ENCODE measurements at regions not wholly inside any gene's neighbourhood (a gene's known extent, or its start where the extent isn't known, plus 50 kb on each side); places are given as distances from the start of the nearest gene placed in this dataset.

DNA sequence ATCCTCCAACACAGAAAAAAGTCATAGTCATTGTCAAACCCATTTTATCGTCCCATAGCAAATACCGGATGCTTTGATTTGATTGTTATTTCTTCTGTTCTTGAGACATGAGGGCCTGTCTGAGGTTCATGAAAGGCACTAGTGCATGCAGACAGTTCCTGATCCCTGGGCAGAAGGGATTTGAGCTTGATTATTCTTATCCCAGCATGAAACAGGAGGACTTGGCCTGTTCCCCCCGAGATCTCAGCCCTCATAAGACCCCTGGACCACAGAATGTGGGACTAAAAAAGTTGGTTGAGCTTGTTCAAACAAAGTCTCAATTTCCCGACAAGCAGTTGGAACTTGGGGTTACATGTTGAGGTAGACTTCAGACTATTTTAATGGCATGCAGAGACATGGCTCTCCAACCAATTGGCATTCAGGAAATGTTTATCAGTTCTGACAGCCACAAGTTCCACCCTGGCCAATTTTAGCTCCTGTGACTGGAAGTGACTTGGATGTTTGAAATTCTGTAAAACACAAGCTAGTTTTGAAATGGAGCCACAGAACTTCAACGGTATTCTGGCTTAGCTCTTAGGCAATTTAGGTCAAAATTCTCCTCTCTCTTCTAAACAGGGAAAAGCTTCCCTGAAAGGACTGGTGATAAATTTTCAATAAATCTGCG lies 366.9 kb upstream of the SLC14A2 start:
- no peaks in the 10 kb centered on the region for H3K36me3 Mint-ChIP-seq (ENCODE audit: low read depth)

GRCh38 chr18:45249246-45249661 lies 366.0 kb upstream of the SLC14A2 start:
- Mint-ChIP-seq H3K4me1 (no peaks in the 10 kb centered on the region), H3K4me3 (no peak overlapping the region), H3K9me3 (no peaks in the 10 kb centered on the region), H3K36me3 (ENCODE audit: low read depth) (no peaks in the 10 kb centered on the region), H3K27ac (no peak overlapping the region), H3K27me3 (peaks cover 9% of the 10 kb centered on the region)
- no peak for DNase-seq
- POLR2A ChIA-PET, result no interaction called here
- CTCF ChIA-PET, result no interaction called here

More for the DNA sequence above, 366.9 kb upstream of the SLC14A2 start:
- Mint-ChIP-seq H3K27me3 (peaks cover 9% of the 10 kb centered on the region), H3K4me3 (no peak overlapping the region), H3K9me3 (no peaks in the 10 kb centered on the region), H3K27ac (no peak overlapping the region), H3K4me1 (no peaks in the 10 kb centered on the region)
- DNase-seq, result no peak
- CTCF ChIA-PET, result interaction anchor here (0.5 kb wide), 1 partner anchor 43 kb away, joined by 5 read pairs; no protein-coding TSS in a partner anchor
- POLR2A ChIA-PET, result no interaction called here

DNA sequence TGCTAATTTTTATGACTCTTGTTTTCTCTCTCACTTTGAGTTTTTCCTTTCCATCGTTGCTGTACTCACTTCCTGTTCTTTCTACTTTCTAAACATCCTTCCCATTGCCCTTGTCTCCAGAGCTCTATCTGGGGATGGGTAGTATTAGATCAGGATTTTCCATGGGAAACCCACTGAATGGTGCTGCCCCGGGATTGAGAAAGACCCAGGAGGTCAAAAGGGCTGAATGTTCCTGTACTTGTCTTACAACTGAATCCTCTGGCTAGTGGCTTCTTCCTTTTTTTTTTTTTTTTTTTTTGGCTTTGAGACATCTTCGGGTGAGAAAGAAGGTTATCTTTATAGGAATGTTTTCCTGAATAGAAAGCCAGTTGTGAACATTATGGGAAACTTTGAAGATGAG lies 364.8 kb upstream of the SLC14A2 start:
- H3K36me3 Mint-ChIP-seq (ENCODE audit: low read depth), result no peaks in the 10 kb centered on the region
- ChIA-PET CTCF (no interaction called here), POLR2A (no interaction called here)
- no peak overlapping the region for H3K4me3 Mint-ChIP-seq
- no peaks in the 10 kb centered on the region for H3K9me3 Mint-ChIP-seq
- no peak for DNase-seq
- H3K4me1 Mint-ChIP-seq, result no peaks in the 10 kb centered on the region
- no peak overlapping the region for H3K27ac Mint-ChIP-seq
- peaks cover 9% of the 10 kb centered on the region for H3K27me3 Mint-ChIP-seq

GRCh38 chr18:45251236-45251635 lies 364.0 kb upstream of the SLC14A2 start:
- ChIA-PET CTCF (no interaction called here), POLR2A (no interaction called here)
- no peak for DNase-seq
- Mint-ChIP-seq H3K4me3 (no peak overlapping the region), H3K4me1 (no peaks in the 10 kb centered on the region), H3K27me3 (peaks cover 9% of the 10 kb centered on the region), H3K9me3 (no peaks in the 10 kb centered on the region), H3K27ac (no peak overlapping the region), H3K36me3 (ENCODE audit: low read depth) (no peaks in the 10 kb centered on the region)

- no peak for DNase-seq
- CTCF ChIA-PET, result no interaction called here
- H3K4me1 Mint-ChIP-seq, result no peaks in the 10 kb centered on the region
- H3K27me3 Mint-ChIP-seq, result peaks cover 8% of the 10 kb centered on the region
- H3K9me3 Mint-ChIP-seq, result no peaks in the 10 kb centered on the region
- POLR2A ChIA-PET, result no interaction called here
- no peaks in the 10 kb centered on the region for H3K36me3 Mint-ChIP-seq (ENCODE audit: low read depth)
- H3K27ac Mint-ChIP-seq, result no peak overlapping the region
- H3K4me3 Mint-ChIP-seq, result no peak overlapping the region
Measured at GRCh38 chr18:45252474-45252873, 362.8 kb upstream of the SLC14A2 start.

GRCh38 chr18:45253056-45253565 lies 362.2 kb upstream of the SLC14A2 start:
- no peaks in the 10 kb centered on the region for H3K4me1 Mint-ChIP-seq
- H3K36me3 Mint-ChIP-seq (ENCODE audit: low read depth), result no peaks in the 10 kb centered on the region
- CTCF ChIA-PET, result no interaction called here
- POLR2A ChIA-PET, result no interaction called here
- no peak overlapping the region for H3K27ac Mint-ChIP-seq
- DNase-seq, result no peak
- H3K27me3 Mint-ChIP-seq, result peaks cover 8% of the 10 kb centered on the region
- no peak overlapping the region for H3K4me3 Mint-ChIP-seq
- no peaks in the 10 kb centered on the region for H3K9me3 Mint-ChIP-seq

DNA sequence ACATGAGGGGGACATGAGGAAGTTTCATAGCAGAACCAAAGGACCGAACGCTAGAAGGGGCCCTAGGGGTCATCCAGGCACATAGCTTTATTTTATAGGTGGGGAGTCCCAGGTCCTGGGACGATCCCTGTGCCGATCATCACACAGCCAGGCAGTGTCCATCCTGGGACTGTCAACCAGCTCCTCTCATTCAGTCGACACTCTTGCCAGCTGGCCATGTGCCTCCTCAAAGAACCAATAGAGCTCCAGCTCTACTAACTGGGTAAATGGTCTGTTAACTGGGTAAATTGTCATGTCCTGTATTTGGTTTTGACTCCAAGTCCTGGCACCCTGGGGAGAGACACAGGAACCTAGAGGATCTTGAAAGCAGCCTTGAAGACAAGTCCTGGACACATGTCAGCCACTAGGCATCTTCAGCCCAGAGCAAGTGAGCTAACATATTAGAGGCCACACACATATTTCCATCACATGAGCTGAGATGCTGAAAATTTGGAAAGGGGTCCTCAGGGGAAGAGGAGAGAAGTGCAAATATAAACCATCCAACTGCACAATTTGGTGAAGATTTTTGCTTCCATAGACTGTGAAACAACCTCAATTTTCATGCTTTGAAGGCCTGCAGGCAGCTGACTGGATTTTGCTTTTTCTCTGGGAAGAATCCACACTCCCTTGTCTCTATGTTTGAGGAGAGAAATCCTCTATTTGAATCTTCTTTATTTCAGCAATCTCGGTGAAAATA lies 361.1 kb upstream of the SLC14A2 start:
- ChIA-PET POLR2A (no interaction called here), CTCF (interaction anchor here (0.7 kb wide), 1 partner anchor 42 kb away, joined by 3 read pairs; no protein-coding TSS in a partner anchor)
- H3K4me3 Mint-ChIP-seq, result no peak overlapping the region

DNA sequence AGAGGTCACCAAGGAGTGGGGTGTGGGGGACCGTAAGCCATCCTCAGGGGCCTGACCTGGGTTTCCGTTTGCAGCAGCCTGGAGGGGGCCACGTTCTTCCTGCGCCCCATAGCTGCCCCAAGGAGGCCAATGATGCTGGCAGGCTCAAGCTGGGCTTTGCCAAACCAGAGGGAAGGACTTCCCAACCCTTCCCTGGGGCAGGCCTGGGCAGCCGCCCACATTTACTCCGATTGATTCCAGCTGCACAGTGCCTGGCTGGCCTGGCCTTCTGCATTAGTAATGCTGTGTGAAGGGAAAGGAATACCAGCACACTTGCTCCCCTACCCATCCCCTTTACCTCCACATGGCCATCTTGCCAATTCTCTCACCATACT lies 360.6 kb upstream of the SLC14A2 start:
- DNase-seq, result no peak
- Mint-ChIP-seq H3K9me3 (no peaks in the 10 kb centered on the region), H3K4me1 (no peaks in the 10 kb centered on the region), H3K27ac (no peak overlapping the region), H3K36me3 (ENCODE audit: low read depth) (no peaks in the 10 kb centered on the region), H3K27me3 (peaks cover 5% of the 10 kb centered on the region), H3K4me3 (no peak overlapping the region)
- POLR2A ChIA-PET, result no interaction called here
- CTCF ChIA-PET, result interaction anchor here (0.7 kb wide), 1 partner anchor 42 kb away, joined by 3 read pairs; no protein-coding TSS in a partner anchor

More for the DNA sequence above, 361.1 kb upstream of the SLC14A2 start:
- Mint-ChIP-seq H3K9me3 (no peaks in the 10 kb centered on the region), H3K27me3 (peaks cover 5% of the 10 kb centered on the region), H3K27ac (no peak overlapping the region), H3K4me1 (no peaks in the 10 kb centered on the region), H3K36me3 (ENCODE audit: low read depth) (no peaks in the 10 kb centered on the region)
- DNase-seq, result no peak

- Mint-ChIP-seq H3K4me3 (no peak overlapping the region), H3K27me3 (peaks cover 2% of the 10 kb centered on the region), H3K27ac (no peak overlapping the region), H3K36me3 (ENCODE audit: low read depth) (no peaks in the 10 kb centered on the region), H3K4me1 (no peaks in the 10 kb centered on the region), H3K9me3 (no peaks in the 10 kb centered on the region)
- ChIA-PET CTCF (no interaction called here), POLR2A (no interaction called here)
- no peak for DNase-seq
Measured at GRCh38 chr18:45255197-45255890, 359.9 kb upstream of the SLC14A2 start.

- no peaks in the 10 kb centered on the region for H3K9me3 Mint-ChIP-seq
- no peak for DNase-seq
- no peaks in the 10 kb centered on the region for H3K4me1 Mint-ChIP-seq
- CTCF ChIA-PET, result no interaction called here
- H3K4me3 Mint-ChIP-seq, result no peak overlapping the region
- H3K27me3 Mint-ChIP-seq, result no peaks in the 10 kb centered on the region
- no peaks in the 10 kb centered on the region for H3K36me3 Mint-ChIP-seq (ENCODE audit: low read depth)
- POLR2A ChIA-PET, result no interaction called here
- H3K27ac Mint-ChIP-seq, result no peak overlapping the region
Measured at GRCh38 chr18:45260125-45260524, 355.2 kb upstream of the SLC14A2 start.

GRCh38 chr18:45266023-45266422 lies 349.3 kb upstream of the SLC14A2 start:
- no peaks in the 10 kb centered on the region for H3K4me1 Mint-ChIP-seq
- H3K27ac Mint-ChIP-seq, result no peak overlapping the region
- ChIA-PET CTCF (interaction anchor here (1.5 kb wide), 1 partner anchor 9 kb away, joined by 4 read pairs; no protein-coding TSS in a partner anchor), POLR2A (no interaction called here)
- no peak overlapping the region for H3K4me3 Mint-ChIP-seq
- H3K27me3 Mint-ChIP-seq, result peaks cover 4% of the 10 kb centered on the region
- no peak for DNase-seq
- no peaks in the 10 kb centered on the region for H3K36me3 Mint-ChIP-seq (ENCODE audit: low read depth)
- no peaks in the 10 kb centered on the region for H3K9me3 Mint-ChIP-seq

DNA sequence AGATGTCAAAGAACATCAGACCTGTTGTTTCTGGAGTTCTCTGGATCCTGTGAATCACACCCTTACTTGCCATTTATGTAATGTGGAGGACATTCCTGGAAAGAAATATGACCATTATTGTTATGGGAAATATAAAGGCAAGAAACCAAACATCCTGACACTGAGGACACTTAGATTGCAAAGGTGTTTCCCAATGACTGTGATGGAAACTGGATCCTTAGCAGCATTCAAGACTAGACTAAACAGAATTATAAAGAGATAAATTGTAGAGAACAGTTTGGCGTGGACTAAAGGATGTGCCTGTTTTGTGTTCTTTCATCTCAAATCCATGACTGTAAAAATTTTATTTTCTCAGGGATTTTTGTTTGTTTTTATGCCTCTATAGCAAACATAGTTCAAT lies 347.7 kb upstream of the SLC14A2 start:
- no peak overlapping the region for H3K27ac Mint-ChIP-seq
- CTCF ChIA-PET, result interaction anchor here (1.0 kb wide), 1 partner anchor 9 kb away, joined by 3 read pairs; no protein-coding TSS in a partner anchor
- no peak for DNase-seq
- no peaks in the 10 kb centered on the region for H3K4me1 Mint-ChIP-seq
- POLR2A ChIA-PET, result no interaction called here
- H3K36me3 Mint-ChIP-seq (ENCODE audit: low read depth), result no peaks in the 10 kb centered on the region
- peaks cover 4% of the 10 kb centered on the region for H3K27me3 Mint-ChIP-seq
- H3K4me3 Mint-ChIP-seq, result no peak overlapping the region
- no peaks in the 10 kb centered on the region for H3K9me3 Mint-ChIP-seq

DNA sequence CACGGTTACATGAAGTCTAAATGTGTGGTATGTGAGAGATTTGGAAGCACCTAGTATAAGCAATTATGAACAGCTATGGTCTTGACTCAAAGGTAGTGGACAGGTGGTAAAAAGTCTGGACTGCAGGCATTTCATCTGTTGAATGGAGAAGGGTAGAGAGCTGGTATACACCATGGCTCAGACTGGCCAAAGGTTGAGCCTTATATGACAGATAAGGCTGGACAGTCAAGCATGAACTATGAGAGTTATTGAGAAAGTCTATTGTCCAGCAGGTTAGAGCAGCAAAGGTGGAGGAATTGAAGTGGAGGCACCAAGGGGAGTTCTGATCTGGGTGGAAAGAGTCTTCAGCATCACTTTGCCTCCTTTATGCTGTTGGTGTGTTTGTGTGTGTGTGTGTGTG lies 346.7 kb upstream of the SLC14A2 start:
- no peaks in the 10 kb centered on the region for H3K36me3 Mint-ChIP-seq (ENCODE audit: low read depth)
- POLR2A ChIA-PET, result no interaction called here
- no peak overlapping the region for H3K4me3 Mint-ChIP-seq
- H3K4me1 Mint-ChIP-seq, result no peaks in the 10 kb centered on the region
- H3K27ac Mint-ChIP-seq, result no peak overlapping the region
- CTCF ChIA-PET, result no interaction called here
- no peaks in the 10 kb centered on the region for H3K9me3 Mint-ChIP-seq
- H3K27me3 Mint-ChIP-seq, result peaks cover 4% of the 10 kb centered on the region
- no peak for DNase-seq
